K562 (cell line): ENCODE measurements at regions not wholly inside any gene's neighbourhood (a gene's known extent, or its start where the extent isn't known, plus 50 kb on each side); places are given as distances from the start of the nearest gene placed in this dataset.

Experiments used
- CHD4 ChIP-seq: fragments of 200-600 bp; sonication (generic); IDR thresholded peaks from 3 replicates; pipeline ENCODE4 v1.6.1; 2012; ENCODE audit warnings: low read depth, mild to moderate bottlenecking, mixed read lengths, low read length, inconsistent platforms; ENCODE audit not compliant: insufficient read depth, insufficient replicate concordance, poor library complexity, severe bottlenecking
- EZH2 ChIP-seq: IDR thresholded peaks from 2 replicates; pipeline ENCODE4 v1.6.1; 2012; ENCODE audit warnings: low read depth, mild to moderate bottlenecking, inconsistent platforms, low read length, borderline replicate concordance
- SIN3A ChIP-seq, 2 experiments: fragments of 150-350 bp in 1 of 2; IDR thresholded peaks; 2 replicates each; pipeline ENCODE4 v1.6.1; 2011 to 2016; ENCODE audit warnings: borderline replicate concordance in 2 of 2, low read depth in 2 of 2, low read length in 2 of 2, mild to moderate bottlenecking in 2 of 2, moderate library complexity in 2 of 2; ENCODE audit not compliant: control insufficient read depth in 1 of 2
- ZNF174 ChIP-seq: fragments of 250-450 bp; sonication (Bioruptor Pico); IDR thresholded peaks from 2 replicates; pipeline ENCODE4 v1.4.0; 2020; ENCODE audit warnings: mild to moderate bottlenecking
- TF ChIP-seq, protein P1 (sequence below): fragments of 250-450 bp; sonication (Bioruptor Pico); IDR thresholded peaks from 2 replicates; pipeline ENCODE4 v1.5.0; 2021
- TF ChIP-seq, protein P2 (sequence below), 3 experiments: IDR thresholded peaks in 2 of 3; conservative IDR thresholded peaks in 1 of 3; 2 replicates each; pipeline ENCODE4 v1.5.1; 2011 to 2012; ENCODE audit warnings: low read length in 3 of 3, mild to moderate bottlenecking in 3 of 3, control low read depth in 2 of 3, improper control_type of control experiment in 1 of 3, inconsistent platforms in 1 of 3, low read depth in 1 of 3, mixed read lengths in 1 of 3, moderate library complexity in 1 of 3; ENCODE audit not compliant: insufficient read depth in 2 of 3

DNA sequence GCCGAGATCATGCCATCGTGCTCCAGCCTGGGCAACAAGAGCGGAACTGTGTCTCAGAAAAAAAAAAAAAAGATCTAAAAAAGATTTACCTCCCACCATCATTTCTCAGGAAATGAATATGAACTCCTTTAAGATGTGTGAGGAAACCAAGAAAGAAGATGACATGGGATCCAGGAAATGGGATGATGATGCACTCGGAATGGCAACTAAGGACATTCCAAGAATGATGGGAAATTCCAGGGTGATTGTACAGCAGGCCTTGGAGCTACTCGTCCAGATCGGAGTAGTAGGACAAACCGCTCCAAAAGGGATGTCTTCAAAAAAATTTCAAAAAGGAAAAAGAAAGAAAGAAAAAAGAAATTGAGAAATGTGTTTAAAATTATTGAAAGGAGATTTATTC lies 84.9 kb upstream of the PMAIP1 start:
- TF ChIP-seq EZH2 (no peak), SIN3A (IDR thresholded peaks at IDR 0.05; ENCODE audit: borderline replicate concordance in 2 of 2, control insufficient read depth in 1 of 2, low read depth in 2 of 2, low read length in 2 of 2) (no peak), ZNF174 (no peak), CHD4 (no peak)
- TF ChIP-seq, protein P1, sequence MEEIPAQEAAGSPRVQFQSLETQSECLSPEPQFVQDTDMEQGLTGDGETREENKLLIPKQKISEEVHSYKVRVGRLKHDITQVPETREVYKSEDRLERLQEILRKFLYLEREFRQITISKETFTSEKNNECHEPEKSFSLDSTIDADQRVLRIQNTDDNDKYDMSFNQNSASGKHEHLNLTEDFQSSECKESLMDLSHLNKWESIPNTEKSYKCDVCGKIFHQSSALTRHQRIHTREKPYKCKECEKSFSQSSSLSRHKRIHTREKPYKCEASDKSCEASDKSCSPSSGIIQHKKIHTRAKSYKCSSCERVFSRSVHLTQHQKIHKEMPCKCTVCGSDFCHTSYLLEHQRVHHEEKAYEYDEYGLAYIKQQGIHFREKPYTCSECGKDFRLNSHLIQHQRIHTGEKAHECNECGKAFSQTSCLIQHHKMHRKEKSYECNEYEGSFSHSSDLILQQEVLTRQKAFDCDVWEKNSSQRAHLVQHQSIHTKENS (CRISPR knock-in tag), result no peak
- TF ChIP-seq, protein P2, sequence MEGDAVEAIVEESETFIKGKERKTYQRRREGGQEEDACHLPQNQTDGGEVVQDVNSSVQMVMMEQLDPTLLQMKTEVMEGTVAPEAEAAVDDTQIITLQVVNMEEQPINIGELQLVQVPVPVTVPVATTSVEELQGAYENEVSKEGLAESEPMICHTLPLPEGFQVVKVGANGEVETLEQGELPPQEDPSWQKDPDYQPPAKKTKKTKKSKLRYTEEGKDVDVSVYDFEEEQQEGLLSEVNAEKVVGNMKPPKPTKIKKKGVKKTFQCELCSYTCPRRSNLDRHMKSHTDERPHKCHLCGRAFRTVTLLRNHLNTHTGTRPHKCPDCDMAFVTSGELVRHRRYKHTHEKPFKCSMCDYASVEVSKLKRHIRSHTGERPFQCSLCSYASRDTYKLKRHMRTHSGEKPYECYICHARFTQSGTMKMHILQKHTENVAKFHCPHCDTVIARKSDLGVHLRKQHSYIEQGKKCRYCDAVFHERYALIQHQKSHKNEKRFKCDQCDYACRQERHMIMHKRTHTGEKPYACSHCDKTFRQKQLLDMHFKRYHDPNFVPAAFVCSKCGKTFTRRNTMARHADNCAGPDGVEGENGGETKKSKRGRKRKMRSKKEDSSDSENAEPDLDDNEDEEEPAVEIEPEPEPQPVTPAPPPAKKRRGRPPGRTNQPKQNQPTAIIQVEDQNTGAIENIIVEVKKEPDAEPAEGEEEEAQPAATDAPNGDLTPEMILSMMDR (IDR thresholded peaks at IDR 0.05 in 2 of 3, conservative IDR thresholded peaks at IDR 0.05 in 1 of 3; ENCODE audit: insufficient read depth in 2 of 3, low read depth in 1 of 3, low read length in 3 of 3), result no peak
